Upper lobe of left lung (tissue), 6 donors: ENCODE measurements at regions not wholly inside any gene's neighbourhood (a gene's known extent, or its start where the extent isn't known, plus 50 kb on each side); places are given as distances from the start of the nearest gene placed in this dataset.
A peak's percentile ranks its signal among the peaks of the same experiment; 100 is the strongest.
"Not testable (repeated sequence)": the region's sequence is repeated elsewhere in the genome, so short reads cannot be mapped to it uniquely, and the experiment has no call there.

Experiments used
- ATAC-seq, 2 donors: fragments of 200-7000 bp; cut with Tn5 transposase; one replicate each; pipeline ENCODE4 v1.9.1; 2022; ENCODE audit warnings: mild to moderate bottlenecking in 2 of 2, moderate library complexity in 2 of 2; ENCODE audit not compliant: low FRiP score in 2 of 2
- DNase-seq, 2 donors: peaks; one replicate each; pipeline ENCODE4 v3.0.0-alpha.2; 2019 to 2020
- H3K27ac ChIP-seq, 4 donors: fragments of 200-600 bp; sonication (generic); one replicate each; pipeline ENCODE4 v1.5.1; 2016 to 2019
- H3K27me3 ChIP-seq, 4 donors: fragments of 200-600 bp; sonication (generic); one replicate each; pipeline ENCODE4 v1.5.1; 2017 to 2019
- H3K36me3 ChIP-seq, 4 donors: fragments of 200-600 bp; sonication (generic); one replicate each; pipeline ENCODE4 v1.5.1; 2016 to 2019
- H3K4me1 ChIP-seq, 4 donors: fragments of 200-600 bp; sonication (generic); one replicate each; pipeline ENCODE4 v1.5.1; 2018 to 2019
- H3K4me3 ChIP-seq, 4 donors: fragments of 200-600 bp; sonication (generic); one replicate each; pipeline ENCODE4 v1.5.1; 2017 to 2019; ENCODE audit warnings: mild to moderate bottlenecking in 2 of 4, moderate library complexity in 1 of 4
- H3K9me3 ChIP-seq, 4 donors: fragments of 200-600 bp; sonication (generic); one replicate each; pipeline ENCODE4 v1.5.1; 2018 to 2019
- CTCF ChIP-seq, 6 experiments: fragments of 450-650 bp in 4 of 6; fragments of 200-600 bp in 2 of 6; sonication (generic) in 2 of 6; IDR thresholded peaks; one replicate each; pipeline ENCODE4 v1.5.1; 2016 to 2019; ENCODE audit warnings: antibody characterized with exemption in 6 of 6
- EP300 ChIP-seq, 4 donors: sonication (generic); formaldehyde crosslinking; IDR thresholded peaks; one replicate each; pipeline ENCODE4 v1.5.1; 2017; ENCODE audit warnings: antibody characterized with exemption in 4 of 4, control low read depth in 2 of 4
- POLR2A ChIP-seq, 4 donors: fragments of 450-650 bp; IDR thresholded peaks; one replicate each; pipeline ENCODE4 v1.5.1; 2016 to 2017; ENCODE audit warnings: antibody characterized with exemption in 4 of 4, mild to moderate bottlenecking in 2 of 4
- POLR2AphosphoS5 ChIP-seq, 2 donors: sonication (generic); formaldehyde crosslinking; IDR thresholded peaks; one replicate each; pipeline ENCODE4 v1.5.1; 2017; ENCODE audit warnings: antibody characterized with exemption in 2 of 2
- WGBS, 2 donors: methylation state at CpG; one replicate each; pipeline ENCODE4 v1.1.5; 2017 to 2018; 5-methylcytosine and 5-hydroxymethylcytosine counted together
- donor health status: DM: no; HTN: no; CAD: no; lungs with moderate emphysema.
- donor health status: DM: no; HTN: yes; CAD: no; lungs with severe emphysema.

GRCh38 chr11:112619106-112619505 is 342.1 kb upstream of the NCAM1 start:
- DNase-seq (no peak), ATAC-seq (no peak)
- H3K36me3 ChIP-seq: no peaks in the 10 kb centered on the region
- H3K4me1 ChIP-seq: no peaks in the 10 kb centered on the region
- no peak overlapping the region for H3K27ac ChIP-seq
- WGBS, 2 donors: 73 to 78% methylated on average over 5 of the region's 5 CpGs
- H3K27me3 ChIP-seq: no peaks in the 10 kb centered on the region
- H3K4me3 ChIP-seq: no peak overlapping the region
- TF ChIP-seq POLR2A (IDR thresholded peaks at IDR 0.05) (no peak), EP300 (IDR thresholded peaks at IDR 0.05) (no peak), POLR2AphosphoS5 (IDR thresholded peaks at IDR 0.05) (no peak), CTCF (IDR thresholded peaks at IDR 0.05) (no peak)
- no peaks in the 10 kb centered on the region for H3K9me3 ChIP-seq

- peak in 1 of 2 donors; percentile 32 for ATAC-seq
- WGBS, 2 donors: 55 to 58% methylated on average over 7 of the region's 7 CpGs
These were observed 340.4 kb upstream of the NCAM1 start for GRCh38 chr11:112620621-112621394.

GRCh38 chr11:112623057-112623456 is 338.2 kb upstream of the NCAM1 start:
- Histone ChIP-seq H3K27ac (no peak overlapping the region), H3K27me3 (no peaks in the 10 kb centered on the region), H3K4me3 (no peak overlapping the region), H3K4me1 (no peaks in the 10 kb centered on the region), H3K9me3 (no peaks in the 10 kb centered on the region), H3K36me3 (no peaks in the 10 kb centered on the region)
- DNase-seq (no peak), ATAC-seq (no peak)
- TF ChIP-seq CTCF (IDR thresholded peaks at IDR 0.05) (no peak), POLR2A (IDR thresholded peaks at IDR 0.05) (no peak), EP300 (IDR thresholded peaks at IDR 0.05) (no peak), POLR2AphosphoS5 (IDR thresholded peaks at IDR 0.05) (no peak)
- WGBS, 2 donors: 38 to 46% methylated on average over 1 of the region's 1 CpG

More at GRCh38 chr11:112620621-112621394, 340.4 kb upstream of the NCAM1 start:
- no peak overlapping the region for H3K4me3 ChIP-seq
- H3K36me3 ChIP-seq: no peaks in the 10 kb centered on the region
- H3K27me3 ChIP-seq: no peaks in the 10 kb centered on the region
- H3K27ac ChIP-seq: no peak overlapping the region
- peak in 1 of 2 donors; percentile 28 for DNase-seq
- no peaks in the 10 kb centered on the region for H3K4me1 ChIP-seq
- TF ChIP-seq POLR2A (IDR thresholded peaks at IDR 0.05) (no peak), POLR2AphosphoS5 (IDR thresholded peaks at IDR 0.05) (no peak), EP300 (IDR thresholded peaks at IDR 0.05) (no peak), CTCF (IDR thresholded peaks at IDR 0.05) (no peak)
- H3K9me3 ChIP-seq: no peaks in the 10 kb centered on the region

- TF ChIP-seq EP300 (IDR thresholded peaks at IDR 0.05) (no peak), POLR2AphosphoS5 (IDR thresholded peaks at IDR 0.05) (no peak), POLR2A (IDR thresholded peaks at IDR 0.05) (no peak), CTCF (IDR thresholded peaks at IDR 0.05) (no peak)
- Histone ChIP-seq H3K4me1 (no peaks in the 10 kb centered on the region), H3K4me3 (no peak overlapping the region), H3K27ac (no peak overlapping the region), H3K9me3 (no peaks in the 10 kb centered on the region), H3K36me3 (no peaks in the 10 kb centered on the region), H3K27me3 (no peaks in the 10 kb centered on the region)
- no peak for ATAC-seq
- WGBS, 2 donors: 67 to 76% methylated on average over 4 of the region's 4 CpGs
- no peak for DNase-seq
These were observed 336.8 kb upstream of the NCAM1 start for GRCh38 chr11:112624431-112624830.

- WGBS, 2 donors: 73 to 85% methylated on average over 2 of the region's 2 CpGs
- not testable (repeated sequence) for H3K9me3 ChIP-seq, H3K4me3 ChIP-seq, H3K27me3 ChIP-seq, ATAC-seq, H3K27ac ChIP-seq, DNase-seq, H3K36me3 ChIP-seq, H3K4me1 ChIP-seq
These were observed 336.2 kb upstream of the NCAM1 start for GRCh38 chr11:112624971-112625370.
